ENCODE measurements at regions not wholly inside any gene's neighbourhood (a gene's known extent, or its start where the extent isn't known, plus 50 kb on each side); places are given as distances from the start of the nearest gene placed in this dataset.
"Not testable (repeated sequence)": the region's sequence is repeated elsewhere in the genome, so short reads cannot be mapped to it uniquely, and the experiment has no call there.

DNA sequence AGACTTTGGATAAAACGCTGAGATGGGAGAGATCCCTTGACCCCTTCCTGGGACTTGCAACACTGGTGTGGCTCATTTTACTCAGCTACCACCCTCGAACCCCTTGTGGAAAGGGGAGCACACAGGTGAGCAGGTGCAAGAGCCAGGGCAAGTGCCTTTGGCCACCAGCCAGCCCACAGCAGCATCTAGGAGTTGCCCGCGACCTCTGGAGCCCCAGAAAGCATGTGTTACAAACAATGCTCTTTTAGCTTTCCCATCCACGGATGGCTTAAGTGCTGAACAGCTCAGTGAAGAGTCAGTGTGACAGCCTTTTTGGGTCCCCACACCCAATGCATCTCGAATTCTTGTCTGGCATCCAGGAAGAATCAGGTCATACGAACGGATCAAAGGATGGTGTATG, 197.8 kb downstream of the MEMO1 start:
- peak; percentile 41 for DNase-seq

DNA sequence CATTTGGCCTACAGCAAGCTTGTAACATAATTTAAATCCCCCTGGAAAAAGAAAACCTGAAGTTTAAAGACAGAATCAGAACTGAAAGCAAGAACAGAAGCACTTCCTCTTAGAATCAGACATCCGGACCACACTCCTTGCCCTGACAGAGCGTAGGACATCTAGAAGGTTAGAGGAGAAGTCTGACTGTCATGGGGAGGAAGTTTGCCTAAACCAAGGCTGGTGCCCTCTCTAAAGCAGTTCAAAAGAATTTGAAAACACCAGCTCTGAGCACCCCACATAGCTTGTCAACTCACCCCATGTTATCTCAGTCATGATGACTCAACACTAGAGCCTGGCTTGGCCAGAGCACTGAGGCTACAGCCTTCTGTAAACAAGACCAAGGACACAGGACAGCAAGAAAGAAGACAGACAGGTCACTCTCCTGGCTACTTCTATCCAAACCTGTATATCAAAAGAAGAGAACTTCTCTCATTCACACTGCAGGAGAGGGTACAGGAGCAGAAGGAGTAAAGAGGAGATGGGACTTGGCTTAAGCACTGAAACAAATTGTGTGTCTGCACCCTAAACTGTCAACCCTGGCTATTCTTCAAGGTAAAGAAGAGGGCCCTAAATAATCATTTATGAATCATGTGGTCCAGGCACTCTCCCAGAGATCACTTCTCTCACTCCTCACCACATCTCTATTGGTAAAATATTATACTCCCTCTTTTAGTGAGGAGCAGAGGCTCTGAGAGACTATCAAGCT, 198.6 kb downstream of the MEMO1 start:
- DNase-seq: no peak

DNA sequence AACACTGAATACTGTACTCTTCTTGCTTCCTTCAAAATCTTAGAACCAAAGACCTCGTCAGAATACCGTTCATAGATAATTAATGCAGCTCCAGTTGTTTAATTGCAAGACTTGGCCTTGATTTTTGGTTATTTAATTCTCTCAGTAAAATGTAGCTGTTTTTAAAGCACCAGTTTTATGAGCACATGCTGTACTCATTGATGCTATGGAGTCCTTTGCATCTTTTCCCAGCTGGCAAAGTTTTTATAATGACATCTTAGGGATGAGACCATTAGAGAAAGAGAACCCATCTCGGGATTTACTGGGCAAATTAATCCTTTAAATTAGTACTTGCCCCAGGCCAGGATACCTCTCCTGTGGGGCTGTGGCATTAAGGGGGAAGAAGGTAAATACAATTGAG, 199.3 kb downstream of the MEMO1 start:
- DNase-seq: no peak

DNA sequence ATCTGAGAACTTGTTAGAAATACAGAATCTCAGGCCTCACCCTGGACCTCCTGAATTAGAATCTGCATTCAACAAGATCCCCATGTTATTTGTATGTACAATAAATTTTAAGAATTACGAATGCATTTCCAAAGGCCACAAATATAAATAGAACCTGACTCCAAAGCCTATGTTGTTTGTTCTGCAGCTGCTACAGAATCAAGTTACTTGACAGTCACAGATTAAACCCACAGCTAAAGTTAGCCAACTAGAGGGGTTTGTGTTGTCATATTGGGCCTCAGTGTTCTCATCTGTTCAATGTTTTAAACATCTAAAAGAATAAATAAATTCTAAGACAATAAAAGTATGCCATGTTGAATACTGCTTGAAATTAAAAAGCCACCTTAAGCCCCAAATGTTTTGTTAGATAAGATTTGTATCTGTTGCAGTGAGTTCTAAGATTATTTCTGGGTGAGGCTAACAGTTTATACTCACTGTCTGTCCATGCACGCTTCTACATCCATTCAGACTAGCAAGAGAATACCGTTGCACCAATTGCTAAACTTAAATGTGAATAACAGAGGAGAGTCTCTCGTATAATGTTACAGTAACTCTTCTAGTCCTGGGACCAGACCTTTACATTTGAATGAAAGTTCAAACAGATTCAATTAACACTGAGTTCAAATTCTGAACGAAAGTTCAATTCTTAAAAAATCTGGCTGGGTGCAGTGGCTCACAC, 200.4 kb downstream of the MEMO1 start:
- DNase-seq: no peak

DNA sequence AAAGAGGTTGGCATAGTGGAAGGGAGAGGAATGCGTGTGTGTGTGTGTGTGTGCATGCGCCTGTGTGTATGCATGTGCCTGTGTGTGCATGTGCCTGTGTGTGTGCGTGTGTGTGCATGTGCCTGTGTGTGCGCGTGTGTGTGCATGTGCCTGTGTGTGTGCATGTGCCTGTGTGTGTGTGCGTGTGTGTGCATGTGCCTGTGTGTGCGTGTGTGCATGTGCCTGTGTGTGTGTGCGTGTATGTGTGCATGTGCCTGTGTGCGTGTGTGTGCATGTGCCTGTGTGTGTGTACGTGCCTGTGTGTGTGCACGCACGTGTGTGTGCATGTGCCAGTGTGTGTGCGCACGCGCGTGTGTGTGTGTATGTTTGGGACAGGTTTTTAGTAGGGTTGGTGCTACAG, 205.1 kb downstream of the MEMO1 start:
- no peak for DNase-seq

GRCh38 chr2:31803481-31804153, 207.2 kb downstream of the MEMO1 start:
- not testable (repeated sequence) for DNase-seq

DNA sequence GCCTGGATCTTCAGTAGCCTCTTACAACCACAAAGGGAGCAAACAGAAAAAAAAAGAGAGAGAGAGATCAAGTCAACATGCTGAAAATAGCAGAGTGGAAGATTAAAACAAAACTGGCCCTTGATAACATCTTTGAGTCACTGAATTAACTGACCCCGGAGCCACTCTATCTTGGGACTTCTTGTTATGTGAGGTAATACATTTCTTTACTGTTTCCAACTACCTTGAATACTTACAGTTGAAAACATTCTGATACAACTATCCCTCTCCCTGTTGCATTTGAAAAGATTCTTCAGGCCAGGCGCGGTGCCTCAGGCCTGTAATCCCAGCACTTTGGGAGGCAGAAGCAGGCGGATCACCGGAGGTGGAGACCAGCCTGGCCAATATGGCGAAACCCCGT, 208.1 kb downstream of the MEMO1 start:
- no peak for DNase-seq

- DNase-seq: not testable (repeated sequence)
These were observed 211.5 kb downstream of the MEMO1 start for GRCh38 chr2:31799282-31799681.

DNA sequence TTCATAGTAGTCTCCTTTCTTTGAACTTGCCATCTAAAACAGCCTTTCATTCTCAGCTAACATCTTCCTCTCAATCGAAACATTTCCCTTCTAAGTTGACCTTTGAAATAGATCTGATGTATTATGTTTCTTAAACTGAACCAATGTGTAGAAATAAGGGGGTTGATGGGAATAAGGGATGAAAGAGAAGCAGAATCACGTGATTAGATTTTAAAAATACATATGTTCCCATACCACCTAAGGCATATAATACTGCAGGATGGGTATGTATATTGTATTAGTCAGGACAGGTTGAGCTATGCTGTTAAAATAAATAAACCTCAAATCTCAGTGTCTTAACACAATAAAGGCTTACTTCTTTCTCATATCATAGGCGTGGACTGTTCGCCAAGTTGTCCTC, 207.5 kb upstream of the SRD5A2 start:
- DNase-seq: no peak

DNA sequence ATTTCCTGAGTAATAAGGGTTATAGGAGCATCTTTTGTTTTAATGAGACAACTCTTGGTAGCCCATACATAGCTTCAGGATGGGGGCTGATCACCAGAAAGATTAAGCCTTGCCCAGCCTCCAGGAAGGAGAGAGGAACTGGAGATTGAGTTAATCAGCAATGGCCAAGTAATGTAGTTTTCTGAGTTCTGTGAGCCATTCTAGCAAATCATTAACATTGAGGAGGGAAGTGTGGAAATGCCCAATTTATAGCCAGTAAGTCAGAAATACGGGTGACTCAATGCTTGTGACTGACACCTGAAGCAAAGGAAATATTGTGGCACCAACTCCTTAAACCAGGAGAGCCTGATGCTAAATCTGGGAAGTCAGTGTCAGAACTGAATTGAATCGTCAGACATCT, 205.1 kb upstream of the SRD5A2 start:
- DNase-seq: no peak

- no peak for DNase-seq
These were observed 204.1 kb upstream of the SRD5A2 start for GRCh38 chr2:31784868-31785267.

GRCh38 chr2:31783446-31784091, 202.8 kb upstream of the SRD5A2 start:
- DNase-seq: not testable (repeated sequence)

DNA sequence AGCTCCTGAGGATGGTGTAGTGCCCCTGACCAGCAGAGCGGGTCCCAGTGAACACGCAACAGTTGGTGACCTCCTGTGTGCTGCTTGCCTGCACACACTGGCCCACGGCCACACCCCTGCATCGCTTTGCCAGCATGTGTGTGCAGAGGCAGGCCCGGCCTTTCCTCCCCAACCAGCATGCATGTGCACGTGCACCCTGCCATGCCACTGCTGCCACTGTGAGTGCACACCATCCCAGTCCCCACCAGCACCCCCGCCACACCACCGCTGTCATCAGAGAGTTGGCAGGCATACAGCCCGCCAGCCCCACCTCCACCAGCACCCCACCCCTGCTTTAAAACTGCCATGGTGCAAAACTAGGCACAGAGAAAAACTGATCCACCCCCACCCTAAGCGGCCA, 197.4 kb upstream of the SRD5A2 start:
- no peak for DNase-seq

DNA sequence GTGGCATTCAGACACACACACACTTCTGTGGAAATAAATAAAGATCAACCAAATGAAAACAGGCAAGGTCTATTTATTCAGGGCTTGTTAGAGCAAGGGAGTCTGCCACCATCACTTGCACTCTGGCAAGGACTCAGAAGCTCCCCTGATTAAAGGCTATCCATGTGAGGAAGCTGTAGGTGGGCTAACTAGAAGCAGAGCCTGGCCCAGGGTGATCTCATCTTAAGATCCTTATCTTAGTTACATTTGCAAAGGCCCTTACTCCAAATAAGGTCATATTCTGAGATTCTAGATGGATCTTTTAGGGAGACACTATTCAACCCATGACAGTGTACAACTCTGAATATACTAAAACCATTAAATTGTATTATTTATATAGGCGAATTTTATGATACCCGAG, 190.0 kb upstream of the SRD5A2 start:
- DNase-seq: no peak

- no peak for DNase-seq
These were observed 184.6 kb upstream of the SRD5A2 start for GRCh38 chr2:31765078-31765945.

DNA sequence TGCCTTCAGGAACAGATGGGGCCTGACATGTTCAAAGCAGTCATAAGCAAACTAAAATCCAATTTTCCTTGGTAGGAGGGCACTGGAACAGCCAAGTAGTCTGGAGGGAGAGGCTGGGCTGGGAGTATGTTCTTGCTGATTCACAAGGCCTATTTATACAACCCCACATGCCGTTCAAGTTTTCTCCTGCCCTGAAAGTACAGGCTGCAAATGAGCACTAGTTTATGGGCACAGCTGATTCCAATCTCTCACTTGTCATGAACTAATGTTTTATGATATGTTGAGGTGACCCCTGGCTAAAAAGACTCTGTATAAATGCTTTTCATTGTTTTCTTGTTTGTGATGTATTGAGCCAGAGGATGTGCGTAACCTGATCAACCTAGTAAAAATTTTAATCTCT, 183.4 kb upstream of the SRD5A2 start:
- DNase-seq: no peak

DNA sequence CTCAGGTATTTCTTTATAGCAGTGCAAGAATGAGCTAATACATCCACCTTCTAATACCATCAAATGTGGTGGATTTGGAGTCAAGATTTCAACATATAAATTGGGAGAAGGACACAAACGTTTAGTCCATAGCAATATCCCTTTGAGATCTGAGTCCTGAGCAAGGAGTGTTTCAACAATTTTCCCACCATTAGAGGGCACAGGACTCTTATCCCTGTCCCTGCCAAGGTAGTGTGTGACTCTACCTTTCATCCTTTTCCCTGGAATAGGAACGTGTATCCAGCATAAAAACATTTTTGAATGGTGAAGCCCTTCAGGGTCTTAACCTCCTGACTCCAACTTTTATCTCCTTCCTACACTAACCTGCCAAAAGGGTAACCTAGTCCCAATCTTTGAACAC, 181.3 kb upstream of the SRD5A2 start:
- DNase-seq: no peak

DNA sequence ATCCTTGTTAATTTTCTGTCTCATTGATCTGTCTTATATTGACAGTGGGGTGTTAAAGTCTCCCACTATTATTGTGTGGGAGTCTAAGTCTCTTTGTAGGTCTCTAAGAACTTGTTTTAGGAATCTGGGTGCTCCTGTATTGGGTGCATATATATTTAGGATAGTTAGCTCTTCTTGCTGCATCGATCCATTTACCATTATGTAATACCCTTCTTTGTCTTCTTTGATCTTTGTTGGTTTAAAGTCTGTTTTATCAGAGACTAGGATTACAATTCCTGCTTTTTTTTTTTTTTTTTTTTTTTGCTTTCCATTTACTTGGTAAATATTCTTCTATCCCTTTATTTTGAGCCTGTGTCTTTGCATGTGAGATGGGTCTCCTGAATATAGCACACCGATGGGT, 176.6 kb upstream of the SRD5A2 start:
- DNase-seq: not testable (repeated sequence)

GRCh38 chr2:31748746-31749145, 168.0 kb upstream of the SRD5A2 start:
- DNase-seq: not testable (repeated sequence)

DNA sequence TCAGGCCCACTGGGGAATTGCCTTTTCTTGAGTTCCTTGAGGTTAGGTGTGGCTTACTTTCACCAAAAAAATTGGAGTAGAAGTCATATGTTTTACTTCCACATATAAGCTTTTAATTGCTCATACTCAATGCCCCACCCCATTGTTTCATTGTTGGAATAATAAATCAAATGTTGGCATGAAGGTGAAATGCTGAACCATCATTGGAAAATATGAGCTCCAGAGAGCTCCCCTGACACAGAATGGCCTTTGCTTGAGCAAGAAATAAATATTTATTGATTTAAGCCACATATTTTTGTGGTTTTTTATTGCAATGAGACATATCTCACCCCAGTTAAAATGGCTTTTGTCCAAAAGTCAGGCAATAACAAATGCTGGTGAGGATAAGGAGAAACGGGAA, 167.3 kb upstream of the SRD5A2 start:
- DNase-seq: no peak

DNA sequence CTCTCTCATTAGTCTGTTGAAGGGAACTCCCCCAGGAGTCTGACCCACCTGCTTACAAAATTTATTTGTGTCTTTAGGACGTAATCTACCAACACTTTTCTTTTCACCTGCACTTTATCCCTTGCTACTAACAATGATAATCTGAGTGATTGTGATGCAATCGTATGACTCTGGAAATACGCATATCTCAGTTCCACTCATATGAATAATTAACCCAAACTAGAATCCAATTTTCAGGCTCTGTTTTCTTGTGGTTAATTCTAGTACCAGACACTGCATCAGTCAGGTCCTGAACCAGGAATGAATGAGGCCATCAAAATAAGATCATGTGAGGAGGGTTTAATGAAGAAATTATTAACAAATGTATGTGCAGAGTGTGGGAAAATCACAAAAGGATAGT, 158.4 kb upstream of the SRD5A2 start:
- DNase-seq: no peak

GRCh38 chr2:31736695-31737454, 156.1 kb upstream of the SRD5A2 start:
- DNase-seq: no peak

Data from NCI-H1105 treated with DMSO at 0.1 percent for 48 hours (cell line).